ENCODE measurements at regions not wholly inside any gene's neighbourhood (a gene's known extent, or its start where the extent isn't known, plus 50 kb on each side); places are given as distances from the start of the nearest gene placed in this dataset.

DNA sequence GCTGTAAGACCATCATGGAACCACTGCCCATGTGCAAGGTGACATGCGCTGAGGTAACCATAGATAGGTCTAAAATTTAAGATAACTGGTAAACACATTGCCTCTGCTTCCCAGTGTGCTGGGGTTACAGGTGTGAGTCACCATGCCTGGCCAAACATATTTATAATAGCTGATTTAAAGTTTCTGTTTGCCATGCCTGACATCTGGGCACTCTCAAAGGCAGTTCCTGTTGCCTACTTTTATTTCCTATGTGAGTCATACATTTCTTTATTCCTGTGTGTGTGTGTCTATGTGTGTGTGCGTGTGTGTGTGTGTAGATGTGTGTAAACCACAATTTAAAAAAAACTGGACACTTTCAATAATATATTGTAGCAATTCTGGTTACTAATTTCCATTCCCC lies 415.2 kb upstream of the NETO1 start:
- TF ChIP-seq, protein P1, sequence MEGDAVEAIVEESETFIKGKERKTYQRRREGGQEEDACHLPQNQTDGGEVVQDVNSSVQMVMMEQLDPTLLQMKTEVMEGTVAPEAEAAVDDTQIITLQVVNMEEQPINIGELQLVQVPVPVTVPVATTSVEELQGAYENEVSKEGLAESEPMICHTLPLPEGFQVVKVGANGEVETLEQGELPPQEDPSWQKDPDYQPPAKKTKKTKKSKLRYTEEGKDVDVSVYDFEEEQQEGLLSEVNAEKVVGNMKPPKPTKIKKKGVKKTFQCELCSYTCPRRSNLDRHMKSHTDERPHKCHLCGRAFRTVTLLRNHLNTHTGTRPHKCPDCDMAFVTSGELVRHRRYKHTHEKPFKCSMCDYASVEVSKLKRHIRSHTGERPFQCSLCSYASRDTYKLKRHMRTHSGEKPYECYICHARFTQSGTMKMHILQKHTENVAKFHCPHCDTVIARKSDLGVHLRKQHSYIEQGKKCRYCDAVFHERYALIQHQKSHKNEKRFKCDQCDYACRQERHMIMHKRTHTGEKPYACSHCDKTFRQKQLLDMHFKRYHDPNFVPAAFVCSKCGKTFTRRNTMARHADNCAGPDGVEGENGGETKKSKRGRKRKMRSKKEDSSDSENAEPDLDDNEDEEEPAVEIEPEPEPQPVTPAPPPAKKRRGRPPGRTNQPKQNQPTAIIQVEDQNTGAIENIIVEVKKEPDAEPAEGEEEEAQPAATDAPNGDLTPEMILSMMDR (IDR thresholded peaks at IDR 0.05): no peak
- TF ChIP-seq POLR2A (IDR thresholded peaks at IDR 0.05): no peak
